ENCODE measurements at regions not wholly inside any gene's neighbourhood (a gene's known extent, or its start where the extent isn't known, plus 50 kb on each side); places are given as distances from the start of the nearest gene placed in this dataset.
"Not testable (repeated sequence)": the region's sequence is repeated elsewhere in the genome, so short reads cannot be mapped to it uniquely, and the experiment has no call there.

- TF ChIP-seq, protein P1, sequence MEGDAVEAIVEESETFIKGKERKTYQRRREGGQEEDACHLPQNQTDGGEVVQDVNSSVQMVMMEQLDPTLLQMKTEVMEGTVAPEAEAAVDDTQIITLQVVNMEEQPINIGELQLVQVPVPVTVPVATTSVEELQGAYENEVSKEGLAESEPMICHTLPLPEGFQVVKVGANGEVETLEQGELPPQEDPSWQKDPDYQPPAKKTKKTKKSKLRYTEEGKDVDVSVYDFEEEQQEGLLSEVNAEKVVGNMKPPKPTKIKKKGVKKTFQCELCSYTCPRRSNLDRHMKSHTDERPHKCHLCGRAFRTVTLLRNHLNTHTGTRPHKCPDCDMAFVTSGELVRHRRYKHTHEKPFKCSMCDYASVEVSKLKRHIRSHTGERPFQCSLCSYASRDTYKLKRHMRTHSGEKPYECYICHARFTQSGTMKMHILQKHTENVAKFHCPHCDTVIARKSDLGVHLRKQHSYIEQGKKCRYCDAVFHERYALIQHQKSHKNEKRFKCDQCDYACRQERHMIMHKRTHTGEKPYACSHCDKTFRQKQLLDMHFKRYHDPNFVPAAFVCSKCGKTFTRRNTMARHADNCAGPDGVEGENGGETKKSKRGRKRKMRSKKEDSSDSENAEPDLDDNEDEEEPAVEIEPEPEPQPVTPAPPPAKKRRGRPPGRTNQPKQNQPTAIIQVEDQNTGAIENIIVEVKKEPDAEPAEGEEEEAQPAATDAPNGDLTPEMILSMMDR (conservative IDR thresholded peaks at IDR 0.05) = not testable (repeated sequence)
- not testable (repeated sequence) for TF ChIP-seq ZFX (IDR thresholded peaks at IDR 0.05)
Measured at GRCh38 chr20:56920041-56920440, 290.9 kb downstream of the TFAP2C start.
